Prostate gland (tissue), 2 donors: ENCODE measurements at regions not wholly inside any gene's neighbourhood (a gene's known extent, or its start where the extent isn't known, plus 50 kb on each side); places are given as distances from the start of the nearest gene placed in this dataset.
"Not testable (repeated sequence)": the region's sequence is repeated elsewhere in the genome, so short reads cannot be mapped to it uniquely, and the experiment has no call there.

Experiments
- DNase-seq: peaks from one replicate; pipeline ENCODE4 v3.0.0-alpha.2; 2019; ENCODE audit warnings: low spot score
- H3K27ac ChIP-seq, 2 donors: fragments of 200-600 bp; sonication (generic); 2 replicates each; pipeline ENCODE4 v1.5.1; 2017 to 2019
- H3K27me3 ChIP-seq: fragments of 200-600 bp; sonication (generic); replicated peaks from 2 replicates; pipeline ENCODE4 v1.5.1; 2019; ENCODE audit not compliant: insufficient read depth
- H3K36me3 ChIP-seq, 2 donors: fragments of 200-600 bp; sonication (generic); 1 replicate in 1 of 2; 2 replicates in 1 of 2; pipeline versions ENCODE4 v1.5.1 to v1.8.1; 2017 to 2019
- H3K4me1 ChIP-seq: fragments of 200-600 bp; sonication (generic); replicated peaks from 2 replicates; pipeline ENCODE4 v1.5.1; 2019
- H3K4me3 ChIP-seq, 2 donors: fragments of 200-600 bp; sonication (generic); 2 replicates each; pipeline ENCODE4 v1.5.1; 2017 to 2019
- H3K9me3 ChIP-seq: fragments of 200-600 bp; sonication (generic); 2 replicates; pipeline ENCODE4 v1.5.1; 2017
- POLR2A ChIP-seq: fragments of 450-650 bp; IDR thresholded peaks from one replicate; pipeline ENCODE4 v1.6.1; 2016; ENCODE audit warnings: antibody characterized with exemption, mild to moderate bottlenecking
- POLR2AphosphoS5 ChIP-seq: sonication (generic); formaldehyde crosslinking; IDR thresholded peaks from one replicate; pipeline ENCODE4 v1.6.1; 2017; ENCODE audit warnings: antibody characterized with exemption
- WGBS: methylation state at CpG from one replicate; pipeline ENCODE4 v1.1.5; 2018; 5-methylcytosine and 5-hydroxymethylcytosine counted together
- intact Hi-C: fragments of 100-400 bp; cut with DNase I; formaldehyde crosslinking; loops from one replicate; pipeline ENCODE4 v1.14.2; 2022
- TF ChIP-seq, protein P1 (sequence below), 4 experiments: fragments of 200-600 bp in 2 of 4; fragments of 450-650 bp in 2 of 4; sonication (generic) in 2 of 4; IDR thresholded peaks; 1 replicate in 3 of 4; 2 replicates in 1 of 4; pipeline ENCODE4 v1.5.1; 2016 to 2019; ENCODE audit warnings: antibody characterized with exemption in 4 of 4, mild to moderate bottlenecking in 2 of 4, moderate library complexity in 2 of 4

DNA sequence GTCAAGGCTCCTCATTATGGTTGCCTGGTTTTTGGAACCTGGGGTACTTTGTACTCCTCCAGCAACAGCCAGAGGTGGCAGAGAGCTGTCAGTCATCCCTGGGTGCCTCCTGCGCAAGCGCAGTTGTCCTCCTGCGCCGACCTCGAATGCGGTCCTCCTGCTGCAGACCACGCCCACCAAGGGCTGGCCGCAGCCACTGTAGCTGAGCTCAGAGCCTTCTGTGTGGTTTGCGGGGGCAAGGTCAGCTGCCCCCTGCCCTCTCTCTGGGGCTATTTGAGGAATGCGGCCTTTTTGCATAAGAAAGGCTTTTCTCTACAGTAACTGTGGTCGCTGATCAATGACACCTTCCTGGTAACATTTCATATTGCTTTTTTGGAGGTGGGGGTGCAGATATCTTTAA is 131.3 kb upstream of the SNRPN start:
- WGBS, result 44% methylated on average over 11 of the region's 11 CpGs
- TF ChIP-seq, protein P1, sequence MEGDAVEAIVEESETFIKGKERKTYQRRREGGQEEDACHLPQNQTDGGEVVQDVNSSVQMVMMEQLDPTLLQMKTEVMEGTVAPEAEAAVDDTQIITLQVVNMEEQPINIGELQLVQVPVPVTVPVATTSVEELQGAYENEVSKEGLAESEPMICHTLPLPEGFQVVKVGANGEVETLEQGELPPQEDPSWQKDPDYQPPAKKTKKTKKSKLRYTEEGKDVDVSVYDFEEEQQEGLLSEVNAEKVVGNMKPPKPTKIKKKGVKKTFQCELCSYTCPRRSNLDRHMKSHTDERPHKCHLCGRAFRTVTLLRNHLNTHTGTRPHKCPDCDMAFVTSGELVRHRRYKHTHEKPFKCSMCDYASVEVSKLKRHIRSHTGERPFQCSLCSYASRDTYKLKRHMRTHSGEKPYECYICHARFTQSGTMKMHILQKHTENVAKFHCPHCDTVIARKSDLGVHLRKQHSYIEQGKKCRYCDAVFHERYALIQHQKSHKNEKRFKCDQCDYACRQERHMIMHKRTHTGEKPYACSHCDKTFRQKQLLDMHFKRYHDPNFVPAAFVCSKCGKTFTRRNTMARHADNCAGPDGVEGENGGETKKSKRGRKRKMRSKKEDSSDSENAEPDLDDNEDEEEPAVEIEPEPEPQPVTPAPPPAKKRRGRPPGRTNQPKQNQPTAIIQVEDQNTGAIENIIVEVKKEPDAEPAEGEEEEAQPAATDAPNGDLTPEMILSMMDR (IDR thresholded peaks at IDR 0.05), result no peak
- TF ChIP-seq POLR2AphosphoS5 (no peak), POLR2A (no peak)
- Histone ChIP-seq H3K27ac (no peak overlapping the region), H3K36me3 (no peaks in the 10 kb centered on the region), H3K4me3 (no peak overlapping the region), H3K27me3 (no peaks in the 10 kb centered on the region), H3K4me1 (no peaks in the 10 kb centered on the region), H3K9me3 (no peaks in the 10 kb centered on the region)
- DNase-seq, result no peak
- intact Hi-C loops, result no loop called here

DNA sequence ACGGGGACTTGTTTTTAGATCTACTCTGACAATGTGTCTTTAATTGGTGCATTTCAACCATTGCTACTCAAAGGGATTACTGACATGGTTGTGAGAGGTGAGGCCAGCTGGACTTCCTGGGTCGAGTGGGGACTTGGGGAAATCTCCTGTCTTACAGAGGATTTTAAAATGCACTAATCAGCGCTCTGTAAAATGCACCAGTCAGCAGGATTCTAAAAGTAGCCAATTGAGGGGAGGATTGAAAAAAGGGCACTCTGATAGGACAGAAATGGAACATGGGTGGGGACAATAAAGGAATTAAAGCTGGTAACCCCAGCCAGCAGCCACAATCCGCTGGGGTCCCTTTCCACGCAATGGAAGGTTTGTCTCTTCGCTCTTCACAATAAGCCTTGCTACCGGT is 122.5 kb upstream of the SNRPN start:
- no peak overlapping the region for H3K27ac ChIP-seq
- intact Hi-C loops, result no loop called here
- no peaks in the 10 kb centered on the region for H3K9me3 ChIP-seq
- DNase-seq, result no peak
- H3K36me3 ChIP-seq, result no peaks in the 10 kb centered on the region
- H3K4me3 ChIP-seq, result no peak overlapping the region
- WGBS, result 79% methylated on average over 7 of the region's 7 CpGs
- no peak for TF ChIP-seq POLR2AphosphoS5
- H3K27me3 ChIP-seq, result no peaks in the 10 kb centered on the region
- no peaks in the 10 kb centered on the region for H3K4me1 ChIP-seq

DNA sequence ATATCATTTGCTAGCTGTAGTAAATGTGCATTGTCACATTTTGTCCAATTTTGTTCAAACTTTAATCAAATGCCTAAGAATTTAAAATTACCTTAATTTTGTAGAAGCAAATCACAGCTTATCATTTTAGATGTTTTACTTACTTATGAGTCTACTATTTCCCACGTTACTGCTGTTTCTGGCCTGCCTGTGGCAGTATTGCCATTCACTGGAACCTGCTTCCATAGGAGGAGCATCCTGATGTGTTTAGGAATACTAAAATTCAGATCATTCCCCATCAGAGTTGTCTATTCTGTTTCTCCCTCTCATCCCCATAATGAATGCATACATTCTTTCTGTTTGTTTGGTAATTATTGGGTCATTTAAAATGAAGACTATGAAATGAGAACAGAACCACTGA is 119.5 kb upstream of the SNRPN start:
- 71% methylated on average over 1 of the region's 1 CpG for WGBS
- Histone ChIP-seq H3K4me3 (no peak overlapping the region), H3K27me3 (no peaks in the 10 kb centered on the region), H3K27ac (no peak overlapping the region), H3K36me3 (no peaks in the 10 kb centered on the region), H3K4me1 (no peaks in the 10 kb centered on the region), H3K9me3 (no peaks in the 10 kb centered on the region)
- no peak for TF ChIP-seq POLR2A
- TF ChIP-seq, protein P1 (IDR thresholded peaks at IDR 0.05), result no peak
- TF ChIP-seq POLR2AphosphoS5, result no peak
- intact Hi-C loops, result no loop called here
- no peak for DNase-seq

DNA sequence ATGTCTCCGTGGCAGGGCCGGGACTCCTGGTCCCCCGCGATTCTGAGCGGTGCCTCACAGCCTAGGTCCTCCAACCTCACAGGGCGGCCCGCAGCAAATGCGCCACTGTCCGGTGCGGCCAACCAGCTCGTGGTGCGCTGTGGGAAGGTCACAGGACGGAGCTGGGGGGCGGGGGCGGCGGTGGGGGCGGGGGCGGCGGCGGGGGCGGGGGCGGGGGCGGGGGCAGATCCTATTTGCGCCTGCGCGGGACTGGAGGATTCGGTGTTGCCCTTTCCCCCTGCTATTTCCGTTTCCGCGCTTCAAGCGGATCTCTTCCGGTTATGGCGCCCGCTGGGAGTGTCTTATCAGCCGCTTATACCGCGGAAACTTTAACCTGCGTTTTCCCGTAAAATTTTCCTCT is 106.7 kb upstream of the SNRPN start:
- no peak for TF ChIP-seq POLR2AphosphoS5
- TF ChIP-seq, protein P1 (IDR thresholded peaks at IDR 0.05), result no peak
- TF ChIP-seq POLR2A, result no peak
- H3K4me1 ChIP-seq, result no peaks in the 10 kb centered on the region
- H3K27me3 ChIP-seq, result no peaks in the 10 kb centered on the region
- peak overlapping the region; percentile 16 to 20 for H3K4me3 ChIP-seq
- 24% methylated on average over 37 of the region's 39 CpGs for WGBS
- peak; percentile 11 for DNase-seq
- H3K27ac ChIP-seq, result no peak overlapping the region
- no peaks in the 10 kb centered on the region for H3K9me3 ChIP-seq
- intact Hi-C loops, result no loop called here
- H3K36me3 ChIP-seq, result no peaks in the 10 kb centered on the region

DNA sequence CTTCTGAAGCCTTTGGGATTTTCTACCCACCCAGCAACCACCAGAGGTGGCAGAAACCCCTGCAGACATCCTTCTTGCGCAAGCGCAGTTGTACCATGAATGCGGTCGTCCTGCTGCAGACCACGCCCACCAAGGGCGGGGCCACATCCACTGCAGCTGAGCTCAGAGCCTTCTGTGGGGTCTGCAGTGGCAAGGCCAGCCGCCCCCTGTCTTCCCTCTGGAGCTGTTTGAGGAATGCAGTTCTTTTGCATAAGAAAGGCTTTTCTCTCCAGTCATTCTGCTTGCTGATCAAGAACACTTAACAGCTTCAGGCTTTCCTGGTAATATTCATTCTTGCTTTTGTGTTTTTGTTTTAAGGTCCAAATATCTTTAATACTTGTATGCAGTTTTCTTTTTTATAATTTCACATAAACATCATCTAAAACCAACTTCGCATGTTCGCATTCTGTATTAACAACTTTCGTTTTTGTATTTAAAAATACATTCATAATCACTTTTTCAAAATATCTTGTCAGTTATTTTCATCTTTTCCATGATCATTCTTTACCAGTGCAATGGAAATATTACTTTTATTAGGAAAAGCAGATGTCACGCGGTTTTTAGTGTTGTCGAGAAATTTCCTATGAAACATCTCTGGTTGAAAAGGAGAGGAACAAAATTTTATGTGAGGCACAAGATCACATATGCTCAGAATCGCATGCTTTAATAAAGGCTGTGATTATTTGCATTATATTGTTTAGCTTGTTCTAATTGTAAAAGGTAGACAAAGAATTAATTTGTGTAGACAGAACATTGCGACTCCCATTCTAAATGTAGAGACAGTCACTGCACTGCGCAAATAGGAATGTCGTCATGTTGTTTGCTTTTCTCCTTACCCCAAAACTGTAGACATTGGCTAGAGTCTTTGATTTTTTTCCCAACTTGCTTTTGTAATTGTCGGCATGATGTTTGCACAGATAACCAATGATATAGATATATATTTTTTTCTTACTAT is 98.1 kb upstream of the SNRPN start:
- Histone ChIP-seq H3K27ac (no peak overlapping the region), H3K4me1 (no peaks in the 10 kb centered on the region), H3K27me3 (no peaks in the 10 kb centered on the region), H3K4me3 (no peak overlapping the region), H3K9me3 (no peaks in the 10 kb centered on the region), H3K36me3 (no peaks in the 10 kb centered on the region)
- 51% methylated on average over 18 of the region's 18 CpGs for WGBS
- TF ChIP-seq POLR2A, result no peak
- peak; percentile 39 for TF ChIP-seq POLR2AphosphoS5
- intact Hi-C loops, result no loop called here
- DNase-seq, result peak; percentile 8

DNA sequence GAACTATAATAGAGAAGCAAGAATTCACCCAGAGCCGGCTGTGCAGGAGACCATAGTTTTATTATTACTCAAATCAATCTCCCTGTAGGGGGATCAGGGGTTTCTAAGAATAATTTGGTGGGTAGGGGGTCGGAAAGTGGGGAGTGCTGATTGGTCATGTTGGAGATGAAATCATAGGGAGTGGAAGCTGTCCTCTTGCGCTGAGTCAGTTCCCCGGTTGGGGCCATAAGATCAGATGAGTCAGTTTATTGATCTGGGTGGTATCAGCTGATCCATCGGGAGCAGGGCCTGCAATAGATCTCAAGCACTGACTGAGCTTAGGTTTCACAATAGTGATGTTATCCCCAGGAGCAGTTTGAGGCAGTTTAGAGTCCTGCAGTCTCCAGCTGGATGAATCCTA is 97.0 kb upstream of the SNRPN start:
- TF ChIP-seq POLR2AphosphoS5 (no peak), POLR2A (no peak)
- TF ChIP-seq, protein P1 (IDR thresholded peaks at IDR 0.05), result no peak

DNA sequence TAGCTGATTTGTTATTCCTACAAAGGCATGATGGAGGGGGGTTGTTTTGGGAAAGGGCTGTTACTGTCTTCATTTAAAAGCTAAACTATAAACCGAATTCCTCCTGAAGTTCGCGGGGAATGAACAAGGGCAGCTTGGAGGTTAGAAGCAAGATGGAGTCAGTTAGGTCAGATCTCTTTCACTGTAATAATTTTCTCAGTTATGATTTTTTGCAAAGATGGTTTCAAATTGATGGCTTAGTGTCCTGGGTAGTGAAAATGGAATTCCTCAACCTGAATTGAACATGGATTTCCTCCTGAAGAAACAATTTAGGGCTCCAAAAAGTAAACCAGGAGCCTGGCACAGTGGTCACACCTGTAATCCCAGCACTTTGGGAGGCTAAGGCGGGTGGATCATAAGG is 96.6 kb upstream of the SNRPN start:
- not testable (repeated sequence) for H3K4me1 ChIP-seq, H3K27me3 ChIP-seq
- 75% methylated on average over 4 of the region's 4 CpGs for WGBS

More for the DNA sequence above, 97.0 kb upstream of the SNRPN start:
- no peak for DNase-seq
- H3K9me3 ChIP-seq, result no peaks in the 10 kb centered on the region
- H3K36me3 ChIP-seq, result no peaks in the 10 kb centered on the region
- 46% methylated on average over 5 of the region's 5 CpGs for WGBS
- no peaks in the 10 kb centered on the region for H3K4me1 ChIP-seq
- H3K27me3 ChIP-seq, result no peaks in the 10 kb centered on the region
- no peak overlapping the region for H3K4me3 ChIP-seq
- intact Hi-C loops, result no loop called here
- no peak overlapping the region for H3K27ac ChIP-seq

More for the DNA sequence above, 96.6 kb upstream of the SNRPN start:
- H3K27ac ChIP-seq, H3K4me3 ChIP-seq, H3K36me3 ChIP-seq, H3K9me3 ChIP-seq, intact Hi-C loops, DNase-seq: not testable (repeated sequence)
